GM18499 (cell line): ENCODE measurements at regions not wholly inside any gene's neighbourhood (a gene's known extent, or its start where the extent isn't known, plus 50 kb on each side); places are given as distances from the start of the nearest gene placed in this dataset.

Source experiments
- ATAC-seq: cut with Tn5 transposase; IDR thresholded peaks from one replicate; pipeline ENCODE4 v1.9.1; 2021; ENCODE audit warnings: moderate number of reproducible peaks; ENCODE audit not compliant: insufficient read depth, unreplicated experiment

DNA sequence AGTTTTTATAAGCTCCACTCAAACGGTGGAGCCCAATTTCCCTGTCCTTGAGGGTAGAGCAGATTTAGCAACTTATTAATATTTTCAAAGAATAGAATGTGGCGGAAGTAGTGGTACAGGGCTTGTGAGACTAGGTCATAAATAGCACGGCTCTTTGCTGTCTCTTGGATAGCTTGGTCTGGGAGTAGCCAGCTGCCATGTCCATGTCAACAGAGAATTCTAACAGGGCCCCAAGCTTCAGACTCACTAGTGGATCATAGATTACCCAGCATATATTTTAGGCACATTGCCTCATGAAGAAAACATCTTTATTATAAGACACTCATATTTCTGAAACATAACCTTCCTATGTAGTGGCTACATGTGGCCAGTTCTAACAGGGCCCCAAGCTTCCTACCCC is 755.7 kb downstream of the HDGFL1 start:
- no peak for ATAC-seq

DNA sequence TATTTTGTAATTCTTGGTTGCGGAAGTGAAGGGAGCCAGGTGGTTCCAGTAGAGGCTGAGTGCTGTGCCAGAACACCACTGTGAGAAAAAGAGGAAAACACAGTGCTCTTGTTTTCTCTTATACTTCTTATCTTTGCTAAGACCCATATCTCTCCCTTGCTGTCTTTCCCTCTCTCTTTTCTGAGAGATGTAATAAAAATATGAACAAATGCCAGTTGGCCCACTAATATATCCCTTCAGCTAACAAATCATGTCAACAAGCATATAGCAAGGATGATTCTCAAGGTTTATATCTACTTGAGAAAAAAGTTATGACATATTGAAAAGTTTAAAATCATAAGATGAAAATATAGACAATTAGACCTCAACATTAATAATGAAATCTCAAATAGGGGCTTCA is 758.3 kb downstream of the HDGFL1 start:
- no peak for ATAC-seq

DNA sequence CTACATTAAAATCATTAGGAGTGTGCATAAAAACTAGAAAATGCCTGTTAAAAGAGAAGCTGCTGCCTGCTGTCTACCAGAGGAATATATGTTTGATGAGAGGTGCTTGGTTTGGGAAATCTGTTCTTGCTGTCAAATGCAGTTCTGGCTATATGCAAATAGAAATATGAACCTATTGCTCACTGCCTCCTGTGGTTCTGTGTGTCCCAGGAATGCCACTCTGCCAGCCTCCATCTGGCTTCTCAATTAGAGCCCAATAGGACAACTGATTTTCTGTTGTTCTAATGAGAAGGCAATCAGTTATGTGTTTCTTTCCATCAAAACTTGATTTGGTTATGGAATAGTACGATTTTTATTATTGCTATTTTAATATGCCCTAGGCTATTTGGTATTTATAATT is 759.7 kb downstream of the HDGFL1 start:
- no peak for ATAC-seq

DNA sequence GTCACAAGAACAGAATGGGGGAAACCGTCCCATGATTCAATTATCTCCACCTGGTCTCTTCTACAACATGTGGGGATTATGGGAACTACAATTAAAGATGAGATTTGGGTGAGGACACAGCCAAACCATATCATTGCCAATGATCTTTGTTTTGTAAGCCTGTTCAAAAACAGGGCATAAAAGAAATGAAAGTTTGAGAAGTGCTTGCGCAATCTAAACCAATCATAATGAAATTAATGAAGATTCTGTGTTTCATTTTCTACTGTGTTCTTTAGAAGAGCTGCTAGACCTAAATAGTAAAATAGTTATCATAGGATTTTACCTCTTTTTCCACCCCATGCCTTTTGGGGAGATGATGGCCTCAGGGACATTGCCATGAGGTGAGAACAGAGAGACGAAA is 761.3 kb downstream of the HDGFL1 start:
- ATAC-seq: no peak

DNA sequence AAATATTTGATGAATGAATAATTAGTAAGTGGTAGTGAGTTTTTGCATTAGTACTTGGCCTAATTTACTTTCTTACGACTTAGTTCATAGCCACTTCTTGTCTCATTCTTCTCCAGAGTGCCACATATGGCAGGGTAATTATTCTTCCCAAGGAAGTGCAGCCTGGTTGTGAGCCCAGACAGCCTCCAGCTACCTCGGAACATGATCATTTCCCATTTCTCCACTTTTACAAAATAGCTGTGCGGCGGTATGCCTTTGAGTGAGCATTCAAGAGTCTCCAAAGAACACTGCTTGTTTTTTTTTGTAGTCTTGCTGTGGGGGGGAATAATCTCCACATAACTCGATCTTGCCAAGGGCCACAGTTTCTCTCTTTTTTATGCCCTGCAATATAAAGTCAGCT is 765.0 kb downstream of the HDGFL1 start:
- ATAC-seq: no peak

DNA sequence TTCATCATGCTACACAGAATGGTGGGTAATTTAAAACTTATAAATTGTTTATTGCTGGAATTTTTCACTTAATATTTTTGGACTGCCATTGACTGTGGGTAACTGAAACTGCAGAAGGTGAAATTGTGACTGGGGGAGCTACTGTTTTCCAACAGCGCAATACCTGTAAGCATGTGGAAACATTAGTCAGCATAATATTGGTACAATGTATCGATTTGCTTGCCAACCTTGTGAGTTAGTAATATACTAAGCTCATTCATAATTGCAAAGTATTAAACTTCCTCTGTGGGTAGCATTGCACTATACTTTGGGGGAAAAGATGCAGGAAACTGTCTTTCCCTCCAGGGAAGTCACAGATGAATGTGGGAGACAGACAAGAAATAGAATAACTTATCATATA is 766.5 kb downstream of the HDGFL1 start:
- no peak for ATAC-seq

DNA sequence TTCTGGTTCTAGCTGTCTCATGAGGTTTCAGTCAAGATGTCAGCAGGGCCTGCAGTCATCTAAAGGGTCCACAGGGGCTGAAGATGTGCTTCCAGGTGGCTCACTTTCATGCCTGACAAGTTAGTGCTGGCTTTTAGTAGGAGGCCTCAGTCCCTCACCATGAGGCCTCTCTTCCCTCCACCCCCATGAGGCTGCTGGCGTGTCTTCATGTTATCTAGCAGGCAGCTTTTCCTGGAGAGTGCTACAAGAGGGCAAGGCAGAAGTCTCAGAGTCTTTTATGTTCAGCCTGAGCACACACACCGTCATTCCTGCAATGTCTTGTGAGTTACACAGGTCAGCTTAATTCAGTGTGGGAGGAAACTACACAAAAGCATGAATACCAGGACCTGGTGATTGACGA is 769.9 kb downstream of the HDGFL1 start:
- ATAC-seq: no peak

DNA sequence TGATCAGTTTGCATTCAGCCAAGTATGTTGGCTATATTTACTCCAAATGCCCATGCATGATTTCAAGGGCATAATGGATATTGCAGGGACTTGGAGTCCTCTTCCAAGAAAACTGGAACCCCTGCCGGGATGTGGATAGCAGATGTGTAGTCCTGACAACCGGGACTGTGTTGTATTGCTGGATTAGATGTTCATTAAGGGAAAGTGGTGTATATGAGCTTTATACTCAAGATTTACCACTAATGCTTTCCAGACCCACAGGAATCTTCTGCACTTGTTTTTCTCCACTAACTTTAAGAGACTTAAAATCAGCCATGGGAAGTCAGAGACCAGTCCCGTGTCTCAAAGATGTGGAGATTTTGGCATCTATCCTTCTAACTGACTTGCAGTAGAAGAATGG is 770.9 kb downstream of the HDGFL1 start:
- ATAC-seq: no peak

DNA sequence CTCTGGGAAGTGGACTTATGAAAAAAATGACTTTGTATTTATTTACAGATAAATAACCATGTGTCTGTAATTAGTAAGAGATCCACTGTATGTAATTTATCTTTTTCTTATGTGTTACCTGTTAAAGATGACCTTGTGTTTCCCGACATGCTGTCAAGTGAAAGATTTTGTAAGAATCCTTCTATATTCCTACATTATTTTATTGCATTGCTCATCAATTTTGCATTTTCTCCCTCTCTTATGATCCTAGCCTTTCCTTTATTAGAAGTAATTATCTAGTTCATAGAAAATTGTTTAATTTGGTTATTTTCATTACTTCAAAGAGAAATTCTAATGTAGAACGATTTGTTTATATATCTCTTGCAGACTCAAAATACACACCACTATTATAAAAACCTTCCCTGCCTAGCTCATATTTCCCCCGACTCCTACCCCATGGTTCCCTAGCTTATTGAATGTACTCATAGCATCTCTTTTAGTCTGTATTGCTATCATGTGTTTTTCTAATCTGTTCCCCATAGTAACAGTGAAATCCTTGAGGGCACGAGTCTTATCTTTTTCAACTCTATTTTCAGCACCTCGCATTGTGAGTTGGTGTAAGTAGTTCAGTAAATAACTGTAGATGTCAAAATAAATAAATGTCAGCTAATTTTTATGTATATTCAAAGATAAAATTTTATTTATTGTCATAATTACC is 774.4 kb downstream of the HDGFL1 start:
- no peak for ATAC-seq

DNA sequence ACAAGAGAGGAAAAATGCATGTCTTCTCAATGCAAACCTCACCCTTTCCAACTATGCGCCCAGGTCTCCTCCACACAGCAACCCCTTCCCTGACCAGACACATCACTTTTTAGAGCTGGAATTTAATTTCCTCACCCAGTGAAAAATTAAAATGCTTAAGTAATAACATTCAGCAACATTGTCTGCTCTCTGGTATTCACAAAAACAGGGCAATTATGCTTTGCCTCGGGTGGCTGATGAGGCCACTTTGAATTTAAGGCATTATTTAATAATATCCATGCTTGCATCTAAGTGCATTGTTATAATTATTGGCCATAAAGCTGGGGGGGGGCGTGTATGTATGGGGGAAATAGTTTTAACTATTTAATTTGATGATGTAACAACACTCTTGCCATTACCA is 777.8 kb upstream of the NRSN1 start:
- no peak for ATAC-seq

DNA sequence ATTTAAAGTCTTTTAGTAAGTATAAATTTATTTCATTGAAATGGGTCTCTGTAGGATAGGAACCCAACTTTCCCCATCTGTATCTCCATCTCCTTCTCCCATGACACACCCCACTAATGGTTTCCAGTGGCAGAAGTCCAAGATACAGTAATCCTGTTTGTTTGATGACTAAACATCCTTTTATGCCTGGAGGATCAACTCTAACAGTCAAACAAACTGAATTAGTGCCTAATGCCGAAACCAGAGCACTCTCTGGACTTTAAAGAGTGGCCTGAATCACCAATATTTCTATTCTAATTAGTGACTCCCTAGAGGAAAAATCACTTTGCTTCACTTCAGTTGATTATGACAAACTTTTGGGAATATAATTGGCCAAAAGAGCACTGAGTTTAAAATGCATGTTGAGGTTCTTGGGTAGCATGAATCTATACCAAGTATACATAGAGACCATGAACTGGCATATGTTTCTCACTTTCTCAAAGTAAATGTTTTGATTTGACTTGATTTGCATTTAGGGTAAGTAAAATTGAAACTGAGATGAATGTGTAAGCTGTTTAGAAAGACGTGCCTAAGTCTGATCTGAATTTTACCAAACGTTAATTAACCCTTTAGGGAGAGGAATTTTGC is 776.4 kb upstream of the NRSN1 start:
- ATAC-seq: no peak

DNA sequence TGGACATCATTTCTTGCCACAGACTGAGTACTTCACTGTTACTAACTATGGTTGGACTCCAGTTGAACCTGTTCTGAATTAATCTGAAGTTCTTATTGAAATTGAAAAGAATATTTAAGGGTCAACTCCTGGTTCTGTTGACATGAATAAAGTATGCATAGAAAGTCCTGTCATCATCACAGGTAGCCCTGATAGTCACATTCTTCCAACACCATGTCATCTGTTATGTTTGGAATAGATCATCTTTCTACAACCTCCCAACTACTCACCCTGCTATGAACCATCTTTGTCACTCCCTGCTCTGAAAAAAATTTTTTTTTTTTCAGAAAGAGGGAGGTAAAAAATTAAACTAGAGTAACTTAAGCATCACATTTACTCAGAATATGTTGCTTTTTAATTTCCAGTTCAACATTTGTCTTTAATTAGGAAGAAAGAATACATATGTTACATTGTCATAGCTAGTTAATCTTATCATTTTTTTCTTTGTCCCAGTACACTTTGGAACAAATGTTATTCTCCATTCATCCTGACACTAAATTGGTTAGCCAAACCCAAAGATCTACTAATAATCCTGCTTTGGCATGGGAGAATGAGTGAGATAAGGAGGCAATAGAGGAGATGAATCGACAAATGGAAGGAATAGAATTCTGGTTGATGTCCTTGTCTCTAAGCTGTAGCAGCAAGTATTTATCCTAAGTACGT is 775.1 kb upstream of the NRSN1 start:
- no peak for ATAC-seq

DNA sequence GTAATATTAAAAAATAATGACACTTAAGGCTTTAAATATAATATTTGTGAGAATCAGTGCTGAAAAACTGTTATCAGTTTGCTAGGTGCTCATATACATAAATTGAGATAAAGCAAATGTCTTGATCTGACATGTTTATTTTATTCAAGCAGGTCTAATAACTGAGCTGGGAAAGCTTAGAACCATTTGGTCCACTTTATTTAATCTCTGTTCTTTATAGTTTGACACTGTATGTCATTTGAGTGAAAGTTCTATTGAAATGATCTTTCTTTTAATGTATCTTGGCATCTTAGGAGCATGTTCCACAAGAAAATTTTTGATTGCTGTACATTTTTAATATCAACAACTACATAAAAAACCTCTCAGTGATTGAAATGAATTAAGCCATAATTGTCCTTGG is 772.0 kb upstream of the NRSN1 start:
- no peak for ATAC-seq

DNA sequence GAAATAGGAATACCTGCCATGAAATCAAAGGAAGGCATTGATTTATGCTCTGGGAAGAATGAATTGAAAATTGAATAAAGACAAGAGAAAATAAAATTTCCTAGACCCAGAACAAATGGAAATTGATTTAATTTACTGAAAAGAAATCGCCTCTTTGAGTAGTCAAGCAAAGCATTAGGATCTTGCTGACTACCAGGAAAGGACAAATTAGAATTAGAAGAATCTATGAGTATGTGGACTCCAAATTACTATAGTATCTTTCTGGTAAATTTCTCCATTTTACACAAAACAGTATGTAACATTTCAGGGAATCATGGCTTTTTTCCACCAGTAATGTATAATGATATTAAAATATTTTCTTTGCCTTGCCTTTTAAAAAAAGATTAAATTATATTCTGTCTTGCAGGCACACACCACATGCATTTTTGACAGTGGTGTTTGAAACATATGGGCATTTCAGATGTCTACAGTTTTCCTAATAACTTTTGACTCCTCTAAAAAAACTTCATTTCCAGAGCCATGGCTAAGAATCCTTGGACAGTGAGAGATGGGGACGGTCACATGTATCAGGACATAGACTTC is 768.7 kb upstream of the NRSN1 start:
- ATAC-seq: no peak

DNA sequence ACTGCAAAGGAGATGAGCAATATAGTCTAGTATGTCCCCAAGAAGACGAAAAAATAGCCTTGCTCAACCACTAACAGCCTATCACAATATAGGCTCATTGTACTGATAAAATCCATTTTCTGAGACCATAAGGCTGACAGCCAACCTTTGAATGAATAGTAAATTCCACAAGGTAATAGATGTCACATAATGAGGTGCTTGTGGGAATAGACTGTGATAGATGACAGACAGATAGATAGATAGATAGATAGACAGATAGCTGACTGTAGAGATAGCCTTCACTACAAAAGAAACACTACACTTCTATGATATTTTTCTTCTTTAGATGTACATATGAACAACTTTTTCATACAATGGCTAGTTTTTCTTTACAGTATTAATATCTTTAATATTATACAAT is 760.3 kb upstream of the NRSN1 start:
- no peak for ATAC-seq

DNA sequence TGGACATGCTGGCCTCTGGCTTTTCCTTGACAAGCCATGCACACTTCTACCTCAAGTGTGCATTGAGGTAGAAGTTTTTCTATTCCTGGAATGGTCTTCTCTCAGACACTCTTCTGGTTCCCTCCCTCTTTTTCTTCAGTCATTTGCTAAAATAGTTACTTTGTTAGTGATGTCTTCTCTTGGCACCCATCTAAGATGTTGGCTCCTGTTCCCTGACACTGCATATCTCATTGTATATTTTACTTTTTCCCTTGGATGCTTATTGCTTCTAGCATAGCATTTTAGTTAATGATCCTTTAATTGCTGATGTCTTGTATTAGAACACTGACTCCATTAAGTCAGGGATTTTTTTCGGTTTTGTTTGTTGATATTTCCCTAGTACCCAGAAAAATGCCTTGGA is 758.7 kb upstream of the NRSN1 start:
- no peak for ATAC-seq

DNA sequence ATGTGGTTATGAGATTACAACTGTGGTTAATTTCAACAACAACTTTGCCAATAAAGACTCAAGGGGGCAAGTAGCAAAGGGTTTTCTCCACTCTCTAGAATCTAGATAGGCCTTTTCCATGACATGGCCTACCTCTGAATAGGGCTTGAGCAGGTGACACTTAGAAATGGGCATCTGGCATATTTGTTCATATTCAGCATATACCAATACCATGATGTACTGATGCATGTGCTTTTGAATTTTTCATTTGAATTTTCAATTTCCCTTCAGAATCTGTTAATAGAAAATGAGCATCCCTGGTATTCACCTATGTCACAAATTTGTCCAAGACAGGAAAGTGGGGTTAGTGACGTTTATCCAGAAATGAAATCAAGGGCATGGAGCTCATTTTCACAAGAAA is 757.5 kb upstream of the NRSN1 start:
- no peak for ATAC-seq

DNA sequence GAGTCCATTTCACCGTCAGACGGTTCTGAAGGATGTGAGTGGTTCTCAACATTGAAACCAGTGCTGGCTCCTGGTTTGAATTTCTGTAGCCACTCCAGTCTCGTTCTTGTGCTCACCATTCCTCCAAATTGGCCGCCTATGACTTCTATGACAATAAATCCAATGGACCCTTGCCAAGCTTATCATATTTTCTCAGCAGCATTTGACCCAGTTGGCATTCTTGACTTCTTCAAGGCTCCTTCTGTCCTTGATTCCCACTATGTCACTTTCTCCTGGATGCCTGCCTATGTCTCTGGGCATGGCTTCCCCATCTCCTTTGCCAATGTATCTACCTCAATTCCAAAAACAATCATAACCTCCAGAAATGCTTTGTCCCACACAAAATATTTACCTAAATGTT is 756.0 kb upstream of the NRSN1 start:
- no peak for ATAC-seq

DNA sequence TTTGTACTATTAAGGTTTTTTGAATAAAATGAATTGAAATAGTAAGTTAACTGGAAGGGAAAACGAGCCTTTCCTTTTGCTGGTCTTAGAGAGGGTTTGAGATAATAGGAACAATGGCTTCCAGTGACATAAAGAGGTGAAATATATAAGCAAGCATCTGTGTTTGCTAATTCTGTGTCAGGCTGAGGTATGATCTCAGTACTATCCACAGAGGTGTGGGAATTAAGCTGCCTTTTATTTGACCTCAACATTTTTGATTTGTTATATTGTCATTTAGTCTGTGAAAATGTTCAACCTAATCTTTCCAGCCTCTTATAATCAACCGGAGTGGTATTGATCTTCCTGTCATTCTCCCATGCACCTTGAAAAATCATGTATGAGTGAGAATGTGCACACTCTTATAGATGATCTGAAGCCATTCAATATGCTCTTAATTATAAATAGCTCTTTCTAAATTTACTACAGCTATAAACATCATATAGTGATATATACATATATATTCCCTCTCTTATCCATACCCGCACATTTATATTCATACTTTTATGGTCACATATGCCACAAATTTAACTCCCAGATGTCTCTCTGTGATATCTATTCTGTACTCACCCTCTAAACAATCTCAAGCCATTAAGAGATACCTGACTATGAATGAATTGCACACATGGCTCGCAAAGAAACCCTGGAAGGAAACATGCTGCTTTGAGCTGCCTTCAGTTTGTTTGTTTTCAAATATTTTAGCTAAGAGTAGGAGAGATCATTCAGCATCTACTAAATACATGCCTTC is 754.7 kb upstream of the NRSN1 start:
- ATAC-seq: no peak

DNA sequence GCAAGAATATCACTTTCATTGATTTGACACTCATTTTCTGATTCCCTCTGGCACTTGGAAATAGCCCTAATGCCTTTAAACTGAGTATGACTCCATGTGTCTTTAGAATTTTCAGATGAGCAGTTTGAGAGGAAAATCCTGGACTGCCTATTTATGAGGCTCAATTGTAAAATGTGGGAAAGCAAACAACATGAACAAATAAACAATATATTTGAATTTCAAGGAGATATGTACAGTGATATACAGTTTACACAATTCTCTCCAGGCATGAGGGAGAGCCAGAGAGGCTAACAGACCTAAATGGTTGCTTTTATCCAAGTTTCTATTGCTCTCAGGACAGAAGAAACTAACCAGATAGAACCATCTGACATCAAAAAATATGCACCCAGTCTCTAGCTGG is 748.2 kb upstream of the NRSN1 start:
- ATAC-seq: no peak

DNA sequence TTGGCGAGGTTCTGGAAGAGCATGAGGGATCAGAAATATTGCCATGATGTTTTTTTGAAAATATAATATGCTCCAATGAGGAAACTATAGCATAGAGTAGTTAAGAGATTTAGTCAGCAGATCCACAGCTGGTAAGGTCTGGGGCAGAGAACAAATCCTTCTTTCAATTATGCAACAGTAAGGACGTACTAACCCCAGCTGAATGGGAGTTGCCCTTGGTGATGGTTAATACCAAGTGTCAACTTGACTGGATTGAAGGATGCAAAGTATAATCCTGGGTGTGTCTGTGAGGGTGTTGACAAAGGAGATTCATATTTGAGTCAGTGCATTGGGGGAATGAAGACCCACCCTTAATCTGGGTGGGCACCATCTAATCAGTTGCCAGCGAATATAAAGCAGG is 745.5 kb upstream of the NRSN1 start:
- no peak for ATAC-seq
